22Rv1 (cell line): ENCODE measurements at regions not wholly inside any gene's neighbourhood (a gene's known extent, or its start where the extent isn't known, plus 50 kb on each side); places are given as distances from the start of the nearest gene placed in this dataset.

ENCODE experiments used
- ZFX ChIP-seq: fragments of 450-650 bp; IDR thresholded peaks from 2 replicates; pipeline ENCODE4 v1.6.1; 2017; ENCODE audit warnings: antibody characterized with exemption, borderline replicate concordance
- TF ChIP-seq, protein P1 (sequence below): fragments of 450-650 bp; IDR thresholded peaks from 2 replicates; pipeline ENCODE4 v1.5.1; 2017; ENCODE audit warnings: mild to moderate bottlenecking

DNA sequence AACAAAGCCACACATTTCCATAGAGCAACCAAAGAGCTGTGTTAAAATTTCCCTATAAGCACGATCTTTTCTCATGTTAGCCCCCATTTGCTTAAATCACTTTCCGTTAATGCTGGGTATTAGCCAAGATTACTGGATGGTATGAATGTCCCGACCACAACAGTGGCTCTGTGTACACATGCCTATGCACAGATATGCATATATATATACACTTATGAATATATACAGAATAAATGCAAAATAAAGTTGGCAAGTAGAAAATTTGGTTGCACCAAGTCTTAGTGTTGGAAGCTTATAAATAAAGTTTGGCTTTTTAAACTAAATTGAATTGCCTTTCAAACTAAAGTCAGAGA lies 265.9 kb upstream of the ETAA1 start:
- TF ChIP-seq, protein P1, sequence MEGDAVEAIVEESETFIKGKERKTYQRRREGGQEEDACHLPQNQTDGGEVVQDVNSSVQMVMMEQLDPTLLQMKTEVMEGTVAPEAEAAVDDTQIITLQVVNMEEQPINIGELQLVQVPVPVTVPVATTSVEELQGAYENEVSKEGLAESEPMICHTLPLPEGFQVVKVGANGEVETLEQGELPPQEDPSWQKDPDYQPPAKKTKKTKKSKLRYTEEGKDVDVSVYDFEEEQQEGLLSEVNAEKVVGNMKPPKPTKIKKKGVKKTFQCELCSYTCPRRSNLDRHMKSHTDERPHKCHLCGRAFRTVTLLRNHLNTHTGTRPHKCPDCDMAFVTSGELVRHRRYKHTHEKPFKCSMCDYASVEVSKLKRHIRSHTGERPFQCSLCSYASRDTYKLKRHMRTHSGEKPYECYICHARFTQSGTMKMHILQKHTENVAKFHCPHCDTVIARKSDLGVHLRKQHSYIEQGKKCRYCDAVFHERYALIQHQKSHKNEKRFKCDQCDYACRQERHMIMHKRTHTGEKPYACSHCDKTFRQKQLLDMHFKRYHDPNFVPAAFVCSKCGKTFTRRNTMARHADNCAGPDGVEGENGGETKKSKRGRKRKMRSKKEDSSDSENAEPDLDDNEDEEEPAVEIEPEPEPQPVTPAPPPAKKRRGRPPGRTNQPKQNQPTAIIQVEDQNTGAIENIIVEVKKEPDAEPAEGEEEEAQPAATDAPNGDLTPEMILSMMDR: no peak
- no peak for TF ChIP-seq ZFX
